HG03280 (cell line): ENCODE measurements at regions not wholly inside any gene's neighbourhood (a gene's known extent, or its start where the extent isn't known, plus 50 kb on each side); places are given as distances from the start of the nearest gene placed in this dataset.

Source experiments
- ATAC-seq: cut with Tn5 transposase; IDR thresholded peaks from one replicate; pipeline ENCODE4 v1.9.1; 2021; ENCODE audit warnings: mild to moderate bottlenecking, moderate library complexity; ENCODE audit not compliant: unreplicated experiment

DNA sequence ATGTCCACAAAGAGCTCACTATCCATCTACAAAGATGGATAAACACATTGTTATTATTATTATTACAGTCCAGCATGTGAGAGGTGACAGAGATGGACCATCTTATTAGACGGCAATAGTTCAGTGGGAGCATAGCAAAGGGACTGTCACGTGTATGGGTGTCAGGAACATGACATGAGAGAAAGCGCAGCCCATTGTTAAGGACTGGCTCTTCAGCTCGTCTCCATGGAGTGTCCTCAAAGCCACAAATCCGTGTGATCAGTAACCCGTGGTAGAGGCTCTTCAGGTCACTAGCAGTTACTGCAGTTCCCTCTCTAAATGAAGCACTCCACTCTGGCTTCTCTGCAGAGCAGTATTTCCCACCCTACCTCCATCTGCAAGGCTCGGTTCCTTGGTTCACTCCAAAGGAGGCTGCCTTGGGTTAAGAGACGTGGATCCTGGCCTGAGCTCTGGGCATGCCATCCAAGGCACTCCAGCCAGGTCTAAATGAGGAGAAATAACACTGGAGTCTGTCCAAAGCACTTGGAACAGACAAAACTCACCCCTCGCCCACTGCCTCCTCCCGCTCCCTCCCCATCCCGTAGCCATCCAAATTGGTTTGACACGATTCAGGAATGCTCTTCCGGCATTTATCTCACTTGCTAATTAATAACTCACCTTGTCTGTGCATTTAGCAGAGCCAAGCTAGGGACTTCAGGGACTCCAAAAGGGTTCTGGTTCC lies 122.3 kb upstream of the WWC1 start:
- ATAC-seq = no peak

DNA sequence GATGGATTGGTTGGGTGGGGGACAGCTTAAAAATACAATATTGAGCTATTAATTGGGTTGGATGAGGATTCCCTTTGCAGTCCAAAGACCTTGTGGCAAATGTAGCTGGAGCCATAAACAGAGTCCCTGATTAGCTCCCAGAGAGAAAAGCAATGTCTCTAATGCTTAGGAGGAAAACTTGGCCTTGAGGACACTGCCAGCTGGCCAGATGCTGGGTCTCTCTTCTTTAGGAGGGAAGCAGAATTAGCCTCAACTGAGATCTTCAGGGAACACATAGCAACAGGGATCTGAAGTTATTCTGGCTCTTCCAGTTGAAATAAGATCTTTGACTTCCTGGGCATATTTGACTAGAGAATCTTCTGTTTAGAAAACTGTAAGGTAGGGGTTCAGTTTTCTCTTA lies 121.7 kb upstream of the WWC1 start:
- no peak for ATAC-seq

- ATAC-seq = no peak
Measured at GRCh38 chr5:168171901-168172759, 119.3 kb upstream of the WWC1 start.

DNA sequence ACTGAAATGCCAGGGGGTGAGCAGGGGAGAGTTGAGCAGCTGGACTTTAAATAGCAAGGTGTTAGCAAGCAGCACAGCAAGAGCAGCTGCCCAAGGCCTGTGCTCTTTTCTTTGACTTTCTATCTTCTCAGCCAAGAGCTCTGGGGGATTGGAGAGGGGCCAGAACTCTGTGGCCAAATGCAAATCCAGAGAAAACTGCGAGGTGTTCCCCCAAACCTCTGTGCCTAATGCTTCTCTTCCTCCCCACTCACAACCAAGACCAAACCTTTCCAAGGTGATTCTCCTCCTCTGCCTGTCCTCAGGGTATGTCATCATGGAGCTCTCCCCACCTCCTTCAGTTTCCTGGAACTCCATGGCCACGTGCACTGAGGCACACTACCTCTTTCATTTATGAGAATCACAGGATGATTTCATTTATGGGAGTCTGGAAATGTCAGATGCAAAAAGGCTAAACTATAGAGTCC lies 118.7 kb upstream of the WWC1 start:
- ATAC-seq = no peak

DNA sequence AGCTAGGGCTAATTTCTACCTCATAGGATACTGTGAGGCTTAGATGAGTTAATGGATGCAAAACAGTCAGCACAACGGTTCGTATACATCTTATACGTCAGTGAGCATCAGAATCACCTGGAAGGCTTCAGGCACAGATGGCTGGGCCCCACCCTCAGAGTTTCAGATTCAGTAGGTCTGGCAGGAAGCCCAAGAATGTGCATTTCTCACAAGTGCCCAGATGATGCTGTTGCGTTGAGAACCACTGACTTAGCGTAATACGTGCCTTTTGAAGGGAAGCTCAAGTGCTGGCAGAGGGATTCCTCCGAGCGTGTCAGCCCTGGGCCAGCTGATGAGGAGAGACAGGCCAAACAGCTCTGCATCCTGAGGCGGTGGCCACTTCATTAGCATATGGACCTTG lies 117.1 kb upstream of the WWC1 start:
- ATAC-seq = peak; percentile 87

DNA sequence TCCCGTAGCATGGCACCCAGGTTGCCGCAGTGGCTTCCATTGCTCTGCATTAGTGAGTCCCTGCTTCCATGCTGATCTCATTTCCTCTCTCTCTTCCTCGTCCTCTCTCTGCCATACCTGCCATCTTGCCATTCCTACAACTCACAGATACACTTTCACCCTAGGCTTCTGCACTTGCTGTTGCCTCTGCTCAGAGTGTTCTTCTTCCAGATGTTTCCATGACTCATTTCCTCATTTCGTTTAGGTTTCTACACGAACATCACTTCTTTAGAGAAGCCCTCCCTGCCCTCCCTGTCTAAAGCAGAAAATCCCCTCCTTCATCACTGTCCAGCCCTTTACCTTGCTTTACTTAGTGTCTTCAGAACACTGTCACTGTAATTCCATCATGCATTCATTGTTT lies 115.2 kb upstream of the WWC1 start:
- ATAC-seq = peak; percentile 32

GRCh38 chr5:168176941-168177340 lies 114.5 kb upstream of the WWC1 start:
- no peak for ATAC-seq

DNA sequence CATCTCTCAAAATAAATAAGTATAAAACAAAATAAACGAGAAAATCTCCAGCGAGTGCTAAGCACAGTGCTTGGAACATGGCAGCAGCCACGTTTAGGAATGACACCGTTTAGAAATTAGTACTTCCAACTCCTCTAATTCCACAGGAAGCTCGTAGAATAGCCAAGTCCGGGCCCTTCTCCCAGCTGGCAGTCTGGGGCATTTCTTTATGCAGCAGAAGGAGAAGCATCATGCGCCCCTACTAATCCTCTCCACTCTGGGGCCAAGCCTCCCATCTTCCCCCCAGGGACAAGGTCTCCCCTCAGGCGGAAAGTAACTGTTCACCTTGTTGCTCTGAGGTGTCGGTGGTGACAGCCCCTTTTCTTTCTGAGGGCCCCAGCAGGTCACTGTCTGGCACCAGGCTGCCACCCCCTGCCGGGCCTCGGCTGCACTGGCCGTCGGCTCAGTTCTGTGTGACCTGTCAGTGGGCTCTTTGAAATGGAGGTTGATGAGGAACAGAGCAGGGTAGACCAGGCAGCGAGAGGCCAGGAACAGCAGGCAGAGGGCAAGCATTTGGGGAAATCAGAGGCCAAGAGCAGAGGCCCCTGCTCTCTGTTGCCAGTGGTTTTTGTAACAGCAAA lies 113.5 kb upstream of the WWC1 start:
- ATAC-seq = no peak

DNA sequence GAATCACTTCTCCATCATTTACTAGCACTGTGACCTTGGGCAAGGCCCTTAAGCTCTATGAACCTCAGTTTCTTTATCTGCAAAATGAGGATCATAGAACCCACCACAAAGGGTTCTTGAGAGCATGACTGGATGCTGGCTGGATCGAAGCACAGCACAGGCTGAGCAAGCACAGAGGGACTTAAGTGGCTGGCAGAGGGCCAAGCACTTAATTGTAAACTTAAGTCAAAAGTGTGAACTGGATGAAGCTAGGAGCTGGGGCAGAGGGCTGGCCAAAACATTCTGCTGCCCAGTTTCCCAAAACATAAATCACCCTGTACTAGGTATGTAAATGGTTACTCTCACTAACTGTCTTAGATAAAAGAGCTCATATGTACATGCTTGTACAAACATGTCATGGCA lies 112.3 kb upstream of the WWC1 start:
- no peak for ATAC-seq

DNA sequence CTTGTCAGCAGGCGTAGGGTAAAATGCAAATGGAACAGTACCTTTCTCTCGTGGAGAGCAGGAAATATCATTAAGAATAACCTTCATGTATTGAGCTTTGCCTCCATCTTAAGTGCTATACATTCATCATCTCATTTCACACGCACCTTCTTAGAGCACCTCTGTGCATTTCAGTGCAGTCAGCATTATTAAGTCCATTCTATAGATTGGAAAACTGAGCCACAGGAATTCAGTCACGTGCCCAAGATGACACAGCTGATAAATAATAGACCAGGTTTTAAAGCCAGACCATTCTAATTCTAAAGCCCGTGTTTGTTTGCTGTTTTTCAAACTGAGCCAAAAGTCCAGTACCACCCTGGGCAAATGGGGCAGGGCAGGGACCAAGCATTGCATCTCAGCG lies 109.2 kb upstream of the WWC1 start:
- no peak for ATAC-seq

GRCh38 chr5:168184103-168184502 lies 107.3 kb upstream of the WWC1 start:
- ATAC-seq = no peak

GRCh38 chr5:168186289-168187074 lies 105.0 kb upstream of the WWC1 start:
- ATAC-seq = no peak

GRCh38 chr5:168187614-168188013 lies 103.8 kb upstream of the WWC1 start:
- no peak for ATAC-seq

- ATAC-seq = no peak
Measured at GRCh38 chr5:168188182-168188581, 103.3 kb upstream of the WWC1 start.

DNA sequence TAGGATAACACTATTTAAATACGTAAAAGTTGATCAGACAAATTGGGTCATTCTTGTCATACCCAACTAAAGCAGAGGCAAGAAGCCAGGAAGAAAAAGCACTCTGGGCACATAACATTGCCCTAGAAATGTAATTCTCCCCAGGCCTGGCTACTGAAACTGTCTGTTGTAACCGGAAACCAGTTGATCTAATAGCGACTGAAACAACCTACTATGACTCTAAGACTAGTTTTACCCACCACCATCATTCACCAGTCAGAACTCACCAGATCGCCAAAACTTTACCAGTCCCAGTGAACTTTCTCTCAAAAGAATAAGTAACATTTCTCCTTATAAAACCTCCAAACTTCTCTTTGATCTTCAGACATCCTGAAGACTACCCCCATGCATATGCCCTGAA lies 99.3 kb upstream of the WWC1 start:
- no peak for ATAC-seq

DNA sequence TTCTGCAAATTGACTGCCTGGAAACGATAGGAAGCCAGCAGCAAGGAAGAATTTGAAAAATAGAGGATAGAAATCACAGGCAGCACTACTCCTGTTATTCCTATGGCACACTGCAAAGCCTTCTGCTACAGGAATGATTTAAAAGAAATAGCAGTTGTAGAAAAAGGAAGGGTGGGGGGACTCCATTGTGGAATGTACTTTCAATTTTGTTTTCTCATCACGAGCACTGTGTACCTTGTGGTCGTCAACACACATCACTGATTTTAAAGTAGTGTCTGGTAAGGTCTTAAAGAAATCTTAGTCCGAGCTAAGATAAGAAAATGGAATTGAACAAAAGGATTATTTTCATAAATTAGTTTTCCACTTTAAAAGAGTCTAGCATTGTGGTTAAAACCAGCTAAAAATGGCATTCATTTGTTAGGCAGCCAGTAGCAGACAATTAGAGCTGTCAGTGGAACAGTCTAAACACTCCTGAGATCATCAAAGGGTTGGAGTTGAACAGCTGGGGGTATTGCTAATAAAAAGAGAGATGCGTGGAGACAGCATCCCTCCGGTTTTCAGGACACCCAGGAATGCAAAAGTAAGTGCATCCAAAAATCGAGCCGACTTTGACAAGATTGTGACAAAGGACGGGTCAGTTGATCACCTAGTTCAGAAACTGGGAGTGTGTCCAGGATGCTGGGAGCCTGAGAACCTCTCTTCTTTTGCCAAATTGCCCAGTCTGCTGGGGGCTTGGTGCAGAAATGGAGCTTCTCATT lies 97.8 kb upstream of the WWC1 start:
- no peak for ATAC-seq

GRCh38 chr5:168195110-168195509 lies 96.3 kb upstream of the WWC1 start:
- no peak for ATAC-seq

- ATAC-seq = no peak
Measured at GRCh38 chr5:168198359-168198758, 93.1 kb upstream of the WWC1 start.

- no peak for ATAC-seq
Measured at GRCh38 chr5:168202996-168203395, 88.4 kb upstream of the WWC1 start.

GRCh38 chr5:168204165-168204564 lies 87.3 kb upstream of the WWC1 start:
- no peak for ATAC-seq
